ENCODE measurements at regions not wholly inside any gene's neighbourhood (a gene's known extent, or its start where the extent isn't known, plus 50 kb on each side); places are given as distances from the start of the nearest gene placed in this dataset.
"Not testable (repeated sequence)": the region's sequence is repeated elsewhere in the genome, so short reads cannot be mapped to it uniquely, and the experiment has no call there.

DNA sequence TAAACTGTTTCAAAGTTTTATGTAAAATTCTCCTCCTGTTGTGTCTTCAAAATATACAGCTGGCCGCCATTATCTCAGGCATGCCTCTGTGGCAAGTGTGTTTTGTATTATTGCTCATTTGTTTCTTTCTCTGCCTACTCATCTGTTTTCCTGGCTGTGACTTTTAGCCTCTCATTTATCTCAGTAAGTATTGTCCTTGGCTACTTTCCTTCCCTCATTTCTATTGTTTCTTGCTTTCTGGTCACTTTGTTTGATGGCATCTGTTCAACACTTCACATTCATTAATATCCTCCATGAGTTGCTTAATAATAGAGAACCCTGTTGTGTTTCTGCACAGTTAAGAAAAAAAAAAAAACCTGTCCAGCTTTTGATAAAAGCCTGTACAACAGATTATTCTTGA lies 869.4 kb downstream of the PCDH17 start:
- Mint-ChIP-seq H3K9me3 (peaks cover 9% of the 10 kb centered on the region), H3K27me3 (no peaks in the 10 kb centered on the region), H3K27ac (no peak overlapping the region), H3K4me3 (no peak overlapping the region), H3K36me3 (no peaks in the 10 kb centered on the region), H3K4me1 (ENCODE audit: low read depth) (no peaks in the 10 kb centered on the region)
- intact Hi-C loops (cut with micrococcal nuclease) = no loop called here
- ChIA-PET POLR2A (no interaction called here), CTCF (no interaction called here)
- no peak for DNase-seq

DNA sequence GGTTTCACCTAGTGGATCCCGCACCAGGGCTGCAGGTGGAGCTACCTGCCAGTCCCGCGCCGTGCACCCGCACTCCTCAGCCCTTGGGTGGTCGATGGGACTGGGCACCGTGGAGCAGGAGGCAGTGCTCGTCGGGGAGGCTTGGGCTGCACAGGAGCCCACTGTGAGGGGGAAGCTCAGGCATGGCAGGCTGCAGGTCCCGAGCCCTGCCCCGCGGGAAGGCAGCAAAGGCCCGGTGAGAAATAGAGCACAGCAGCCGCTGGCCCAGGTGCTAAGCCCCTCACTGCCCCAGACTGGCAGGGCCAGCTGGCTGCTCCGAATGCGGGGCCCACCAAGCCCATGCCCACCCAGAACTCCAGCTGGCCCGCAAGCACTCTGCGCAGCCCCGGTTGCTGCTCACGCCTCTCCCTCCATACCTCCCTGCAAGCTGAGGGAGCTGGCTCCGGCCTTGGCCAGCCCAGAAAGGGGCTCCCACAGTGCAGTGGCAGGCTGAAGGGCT lies 872.7 kb downstream of the PCDH17 start:
- not testable (repeated sequence) for DNase-seq

DNA sequence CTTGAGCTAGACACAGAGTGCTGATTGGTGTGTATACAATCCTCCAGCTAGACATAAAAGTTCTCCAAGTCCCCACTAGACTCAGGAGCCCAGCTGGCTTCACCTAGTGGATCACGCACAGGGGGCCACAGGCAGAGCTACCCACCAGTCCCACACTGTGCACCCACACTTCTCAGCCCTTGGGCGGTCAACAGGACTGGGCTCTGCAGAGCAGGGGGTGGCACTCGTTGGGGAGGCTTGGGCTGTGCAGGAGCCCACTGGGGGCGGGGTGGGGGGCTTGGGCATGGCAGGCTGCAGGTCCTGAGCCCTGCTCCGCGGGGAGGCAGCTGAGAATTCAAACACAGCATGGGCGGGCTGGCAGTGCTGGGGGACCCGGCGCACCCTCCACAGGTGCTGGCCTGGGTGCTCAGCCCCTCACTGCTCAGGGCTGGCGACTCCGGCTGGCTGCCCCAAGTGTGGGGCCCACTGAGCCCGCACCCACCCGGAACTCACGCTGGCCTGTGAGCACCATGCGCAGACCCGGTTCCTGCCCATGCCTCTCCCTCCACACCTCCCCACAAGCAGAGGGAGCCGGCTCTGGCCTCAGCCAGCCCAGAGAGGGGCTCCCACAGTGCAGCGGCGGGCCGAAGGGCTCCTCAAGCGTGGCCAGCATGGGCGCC lies 873.8 kb downstream of the PCDH17 start:
- DNase-seq; H3K4me1 Mint-ChIP-seq (ENCODE audit: low read depth); intact Hi-C loops (cut with micrococcal nuclease); H3K36me3 Mint-ChIP-seq; H3K27me3 Mint-ChIP-seq; H3K27ac Mint-ChIP-seq; CTCF ChIA-PET; POLR2A ChIA-PET; H3K4me3 Mint-ChIP-seq: not testable (repeated sequence)
- peaks cover 19% of the 10 kb centered on the region for H3K9me3 Mint-ChIP-seq

More for the DNA sequence above, 872.7 kb downstream of the PCDH17 start:
- H3K27me3 Mint-ChIP-seq; H3K27ac Mint-ChIP-seq; CTCF ChIA-PET; H3K36me3 Mint-ChIP-seq; H3K4me3 Mint-ChIP-seq; H3K4me1 Mint-ChIP-seq (ENCODE audit: low read depth); POLR2A ChIA-PET; intact Hi-C loops (cut with micrococcal nuclease): not testable (repeated sequence)
- H3K9me3 Mint-ChIP-seq = peaks cover 18% of the 10 kb centered on the region

DNA sequence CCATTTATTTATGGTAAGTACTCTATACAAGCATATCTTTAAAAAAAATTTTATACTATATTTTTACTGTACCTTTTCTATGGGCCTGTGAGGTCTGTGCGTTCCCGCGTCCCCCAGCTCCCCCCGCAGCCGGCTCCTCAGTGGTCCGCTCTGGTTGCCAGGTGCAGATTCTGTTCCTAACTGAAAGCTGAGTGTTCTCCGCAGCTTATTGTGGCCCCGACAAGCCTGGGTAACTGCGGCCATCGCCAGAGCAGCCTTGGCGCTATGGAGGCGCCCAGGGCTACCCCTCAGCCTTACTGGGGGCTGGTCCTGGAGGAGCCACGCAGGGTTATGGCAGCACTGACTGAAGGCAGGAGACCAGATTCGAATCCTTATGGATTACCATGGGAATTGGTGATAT lies 896.8 kb downstream of the PCDH17 start:
- no peaks in the 10 kb centered on the region for H3K27me3 Mint-ChIP-seq
- no peak overlapping the region for H3K4me3 Mint-ChIP-seq
- POLR2A ChIA-PET = no interaction called here
- CTCF ChIA-PET = no interaction called here
- intact Hi-C loops (cut with micrococcal nuclease) = no loop called here
- H3K36me3 Mint-ChIP-seq = no peaks in the 10 kb centered on the region
- no peaks in the 10 kb centered on the region for H3K4me1 Mint-ChIP-seq (ENCODE audit: low read depth)
- H3K27ac Mint-ChIP-seq = no peak overlapping the region
- H3K9me3 Mint-ChIP-seq = peaks cover 8% of the 10 kb centered on the region
- DNase-seq = no peak

DNA sequence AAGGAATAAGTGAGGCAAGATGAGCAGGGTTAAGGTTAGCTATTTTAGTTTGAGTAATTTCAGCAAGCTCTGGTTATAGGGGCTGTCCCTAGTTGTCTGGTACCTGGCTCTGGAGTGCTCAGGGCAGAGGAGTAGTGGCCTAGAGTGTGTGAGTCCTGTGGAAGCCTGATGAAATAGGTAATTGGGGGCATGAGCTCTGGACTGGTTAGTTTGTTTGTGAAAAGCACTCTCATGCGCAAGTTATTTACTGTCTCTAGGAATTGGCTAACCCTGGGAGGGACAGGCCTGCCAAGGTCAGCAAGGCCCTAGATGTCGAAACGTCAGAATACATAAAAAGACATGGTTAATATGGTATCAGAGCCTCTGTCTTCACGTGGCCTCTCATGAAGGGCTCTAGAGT lies 900.1 kb downstream of the PCDH17 start:
- intact Hi-C loops (cut with micrococcal nuclease) = no loop called here
- H3K4me3 Mint-ChIP-seq = no peak overlapping the region
- no peaks in the 10 kb centered on the region for H3K4me1 Mint-ChIP-seq (ENCODE audit: low read depth)
- no peak overlapping the region for H3K27ac Mint-ChIP-seq
- POLR2A ChIA-PET = no interaction called here
- no peak for DNase-seq
- H3K27me3 Mint-ChIP-seq = no peaks in the 10 kb centered on the region
- CTCF ChIA-PET = no interaction called here
- no peaks in the 10 kb centered on the region for H3K36me3 Mint-ChIP-seq
- H3K9me3 Mint-ChIP-seq = peaks cover 8% of the 10 kb centered on the region

DNA sequence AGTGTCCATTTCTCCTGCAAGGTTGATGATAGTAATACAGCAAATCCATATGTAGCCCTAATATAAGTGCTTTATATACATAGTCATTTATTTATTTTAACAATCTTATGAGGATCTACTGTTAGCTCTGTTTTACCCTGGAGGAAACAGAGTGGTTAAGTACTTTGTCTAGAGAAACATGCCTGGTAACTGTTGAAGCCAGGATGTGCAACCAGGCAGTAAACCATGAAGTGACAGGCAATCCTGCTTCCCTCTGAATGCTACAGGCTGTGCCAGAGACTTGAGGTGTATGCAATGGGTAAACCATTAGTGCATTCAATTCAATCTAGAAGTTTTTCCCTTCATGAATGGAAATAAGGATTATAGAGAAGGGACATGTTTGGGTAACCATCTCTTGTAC lies 911.0 kb downstream of the PCDH17 start:
- Mint-ChIP-seq H3K36me3 (no peaks in the 10 kb centered on the region), H3K27me3 (no peaks in the 10 kb centered on the region), H3K4me1 (ENCODE audit: low read depth) (no peaks in the 10 kb centered on the region), H3K9me3 (peaks cover 10% of the 10 kb centered on the region), H3K27ac (no peak overlapping the region), H3K4me3 (no peak overlapping the region)
- CTCF ChIA-PET = no interaction called here
- intact Hi-C loops (cut with micrococcal nuclease) = no loop called here
- DNase-seq = no peak
- POLR2A ChIA-PET = no interaction called here

DNA sequence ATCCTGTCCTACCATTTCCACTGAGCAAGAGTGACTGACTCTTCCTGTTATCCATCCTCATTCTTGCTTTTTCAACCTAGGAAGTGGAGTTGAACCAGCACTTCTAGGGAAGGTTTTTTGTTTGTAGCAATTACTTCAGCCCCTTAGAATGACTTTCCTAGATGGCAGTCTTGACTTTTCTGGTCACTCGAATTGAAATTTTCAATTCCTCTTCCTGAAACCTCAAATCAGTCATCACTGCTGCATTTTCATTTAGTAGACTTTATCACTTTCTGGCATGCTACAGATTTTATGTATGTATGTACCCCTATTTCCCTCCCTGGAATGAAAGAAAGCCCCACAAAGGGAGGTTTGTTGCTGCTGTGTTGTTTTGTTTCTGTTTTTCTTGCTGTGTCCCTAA lies 915.9 kb downstream of the PCDH17 start:
- no peak for DNase-seq
- Mint-ChIP-seq H3K4me1 (ENCODE audit: low read depth) (no peaks in the 10 kb centered on the region), H3K36me3 (no peaks in the 10 kb centered on the region), H3K27me3 (no peaks in the 10 kb centered on the region), H3K4me3 (no peak overlapping the region), H3K27ac (no peak overlapping the region), H3K9me3 (no peaks in the 10 kb centered on the region)
- CTCF ChIA-PET = no interaction called here
- POLR2A ChIA-PET = no interaction called here
- intact Hi-C loops (cut with micrococcal nuclease) = no loop called here

DNA sequence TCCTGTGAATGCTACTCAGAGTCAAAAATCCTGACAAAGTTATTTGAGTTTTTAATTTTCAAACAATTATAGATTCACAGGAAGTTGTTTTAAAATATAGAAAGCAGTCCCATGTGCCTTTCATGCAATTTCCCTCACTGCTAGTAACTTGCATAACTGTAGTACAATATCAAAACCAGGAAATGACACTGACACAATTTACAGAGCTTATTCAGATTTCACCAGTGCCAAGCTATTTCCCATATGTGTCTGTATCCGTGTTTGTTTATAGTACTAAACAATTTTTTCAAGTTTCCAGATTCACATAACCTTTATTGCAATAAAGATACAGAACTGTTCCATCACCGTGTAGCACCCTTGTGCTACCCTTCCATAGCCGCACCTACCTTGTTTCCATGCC lies 934.6 kb downstream of the PCDH17 start:
- no peaks in the 10 kb centered on the region for H3K4me1 Mint-ChIP-seq (ENCODE audit: low read depth)
- no peak overlapping the region for H3K27ac Mint-ChIP-seq
- no peak for DNase-seq
- H3K36me3 Mint-ChIP-seq = no peaks in the 10 kb centered on the region
- peaks cover 5% of the 10 kb centered on the region for H3K9me3 Mint-ChIP-seq
- POLR2A ChIA-PET = no interaction called here
- no peak overlapping the region for H3K4me3 Mint-ChIP-seq
- CTCF ChIA-PET = no interaction called here
- H3K27me3 Mint-ChIP-seq = no peaks in the 10 kb centered on the region
- intact Hi-C loops (cut with micrococcal nuclease) = no loop called here

DNA sequence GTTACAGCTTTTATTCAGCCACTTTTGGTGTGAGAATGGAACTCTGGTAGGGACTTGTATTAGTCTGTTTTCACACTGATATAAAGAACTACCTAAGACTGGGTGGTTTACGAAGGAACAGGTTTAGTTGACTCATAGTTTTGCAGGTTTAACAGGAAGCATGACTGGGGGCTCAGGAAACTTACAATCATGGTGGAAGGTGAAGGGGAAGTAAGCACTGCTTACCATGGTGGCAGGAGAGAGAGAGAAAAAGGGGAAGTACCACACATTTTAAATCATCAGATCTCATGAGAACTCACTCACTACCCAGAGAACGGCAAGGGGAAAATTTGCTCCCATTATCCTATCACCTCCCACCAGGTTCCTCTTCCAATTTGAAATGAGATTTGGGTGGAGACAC lies 942.2 kb downstream of the PCDH17 start:
- ChIA-PET POLR2A (no interaction called here), CTCF (no interaction called here)
- Mint-ChIP-seq H3K9me3 (peaks cover 27% of the 10 kb centered on the region), H3K27ac (no peak overlapping the region), H3K36me3 (no peaks in the 10 kb centered on the region), H3K4me1 (ENCODE audit: low read depth) (no peaks in the 10 kb centered on the region), H3K4me3 (no peak overlapping the region), H3K27me3 (no peaks in the 10 kb centered on the region)
- DNase-seq = no peak
- intact Hi-C loops (cut with micrococcal nuclease) = no loop called here

DNA sequence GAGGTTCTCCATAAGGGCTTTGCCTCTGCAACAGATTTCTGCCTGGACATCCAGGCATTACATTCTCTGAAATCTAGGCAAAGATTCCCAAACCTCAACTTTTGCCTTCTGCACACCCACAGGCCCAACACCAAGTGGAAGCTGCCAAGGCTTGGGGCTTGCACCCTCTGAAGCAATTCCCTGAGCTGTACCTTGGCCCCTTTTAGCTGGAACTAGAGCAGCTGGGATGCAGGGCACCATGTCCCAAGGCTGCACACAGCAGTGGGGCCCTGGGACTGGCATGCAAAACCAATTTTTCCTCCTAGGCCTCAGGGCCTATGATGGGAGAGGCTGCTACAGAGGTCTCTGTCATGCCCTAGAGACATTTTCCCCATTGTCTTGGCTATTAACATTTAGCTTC lies 943.2 kb downstream of the PCDH17 start:
- no peaks in the 10 kb centered on the region for H3K36me3 Mint-ChIP-seq
- CTCF ChIA-PET = no interaction called here
- intact Hi-C loops (cut with micrococcal nuclease) = no loop called here
- no peak for DNase-seq
- H3K27ac Mint-ChIP-seq = no peak overlapping the region
- no peaks in the 10 kb centered on the region for H3K27me3 Mint-ChIP-seq
- peaks cover 27% of the 10 kb centered on the region for H3K9me3 Mint-ChIP-seq
- no peaks in the 10 kb centered on the region for H3K4me1 Mint-ChIP-seq (ENCODE audit: low read depth)
- POLR2A ChIA-PET = no interaction called here
- H3K4me3 Mint-ChIP-seq = no peak overlapping the region

DNA sequence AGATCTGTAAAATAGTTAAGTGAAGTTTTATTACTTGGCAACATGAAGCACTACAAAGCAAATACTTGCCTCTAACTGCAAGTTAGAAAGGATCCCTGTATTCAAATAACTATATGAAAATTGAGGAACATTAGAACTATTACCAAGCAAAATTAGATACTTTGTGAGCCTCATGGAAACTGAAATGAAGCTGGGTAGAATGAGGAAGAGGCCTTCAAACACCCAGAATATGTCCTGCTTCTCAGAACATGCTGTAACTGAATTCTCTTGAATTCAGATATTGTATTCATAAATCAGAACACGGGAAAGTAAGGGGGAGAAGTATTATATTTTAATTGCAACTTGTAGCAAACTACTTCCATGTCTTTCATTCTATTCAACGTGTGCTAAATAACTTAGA lies 947.9 kb downstream of the PCDH17 start:
- no peak for DNase-seq
- intact Hi-C loops (cut with micrococcal nuclease) = no loop called here
- CTCF ChIA-PET = no interaction called here
- POLR2A ChIA-PET = no interaction called here
- H3K27me3 Mint-ChIP-seq = no peaks in the 10 kb centered on the region
- no peaks in the 10 kb centered on the region for H3K36me3 Mint-ChIP-seq
- H3K4me1 Mint-ChIP-seq (ENCODE audit: low read depth) = no peaks in the 10 kb centered on the region
- peaks cover 23% of the 10 kb centered on the region for H3K9me3 Mint-ChIP-seq
- no peak overlapping the region for H3K4me3 Mint-ChIP-seq
- H3K27ac Mint-ChIP-seq = no peak overlapping the region

DNA sequence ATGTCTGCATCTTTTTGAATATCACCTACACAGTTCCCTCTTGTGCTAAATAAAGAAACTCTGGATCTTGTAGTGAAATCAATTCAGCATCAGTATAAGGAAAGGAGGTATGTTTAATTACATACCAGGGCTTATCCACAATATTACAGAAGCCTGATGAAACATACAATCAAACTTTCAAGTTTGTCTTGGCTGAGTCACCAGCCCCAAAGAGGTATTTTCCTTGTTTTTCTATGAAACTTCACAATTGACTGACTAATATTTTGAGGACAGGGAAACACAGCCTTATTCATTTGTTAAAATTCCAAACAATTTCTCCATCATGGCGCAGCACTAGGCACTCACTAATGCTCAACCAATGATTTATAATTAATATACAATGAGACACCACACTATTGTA lies 952.4 kb downstream of the PCDH17 start:
- H3K36me3 Mint-ChIP-seq = no peaks in the 10 kb centered on the region

DNA sequence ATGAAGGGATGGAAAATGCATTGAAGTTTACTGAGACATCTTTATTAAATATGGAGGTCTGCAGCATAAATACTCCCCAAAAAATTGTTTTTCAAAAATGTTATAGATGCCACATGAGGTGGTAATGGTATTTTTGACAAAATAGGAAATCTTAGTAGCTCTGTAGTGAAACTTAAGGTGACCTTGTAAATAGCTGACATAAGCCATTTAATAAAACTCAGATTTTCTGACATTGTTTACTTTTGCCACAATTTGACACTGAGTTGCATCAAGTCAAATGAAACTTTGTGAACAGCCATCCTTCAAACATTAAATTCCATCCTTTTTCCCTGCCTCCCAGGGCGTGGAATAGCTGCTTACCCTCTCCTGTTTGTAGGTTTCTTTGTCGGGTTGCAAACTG lies 953.1 kb downstream of the PCDH17 start:
- H3K27ac Mint-ChIP-seq = no peak overlapping the region
- CTCF ChIA-PET = no interaction called here
- H3K36me3 Mint-ChIP-seq = no peaks in the 10 kb centered on the region
- H3K9me3 Mint-ChIP-seq = peaks cover 9% of the 10 kb centered on the region
- POLR2A ChIA-PET = no interaction called here
- H3K4me3 Mint-ChIP-seq = no peak overlapping the region
- intact Hi-C loops (cut with micrococcal nuclease) = no loop called here
- no peaks in the 10 kb centered on the region for H3K4me1 Mint-ChIP-seq (ENCODE audit: low read depth)
- no peaks in the 10 kb centered on the region for H3K27me3 Mint-ChIP-seq
- no peak for DNase-seq

More for the DNA sequence above, 952.4 kb downstream of the PCDH17 start:
- Mint-ChIP-seq H3K27ac (no peak overlapping the region), H3K27me3 (no peaks in the 10 kb centered on the region), H3K4me3 (no peak overlapping the region), H3K9me3 (peaks cover 9% of the 10 kb centered on the region), H3K4me1 (ENCODE audit: low read depth) (no peaks in the 10 kb centered on the region)
- ChIA-PET POLR2A (no interaction called here), CTCF (no interaction called here)
- DNase-seq = no peak
- intact Hi-C loops (cut with micrococcal nuclease) = no loop called here

DNA sequence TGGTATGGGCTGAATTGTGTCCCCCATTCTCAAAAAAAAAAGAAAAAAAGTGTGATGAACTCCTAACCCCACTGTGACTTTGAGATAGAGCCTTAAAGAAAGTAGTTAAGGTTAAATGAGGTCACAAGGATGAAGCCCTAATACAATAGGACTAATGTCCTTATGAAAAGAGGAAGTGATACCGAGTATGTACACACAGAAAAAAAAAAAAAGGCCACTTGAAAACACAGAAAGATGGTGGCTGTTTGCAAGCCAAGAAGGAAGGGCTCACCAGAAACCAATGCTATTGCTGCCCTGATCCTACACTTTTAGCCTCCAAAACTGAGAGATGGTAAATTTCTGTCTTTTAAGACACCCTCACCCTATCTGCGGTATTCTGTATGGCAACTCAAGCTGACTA lies 955.6 kb downstream of the PCDH17 start:
- H3K27me3 Mint-ChIP-seq = no peaks in the 10 kb centered on the region
- ChIA-PET CTCF (no interaction called here), POLR2A (no interaction called here)
- no peak for DNase-seq
- H3K4me1 Mint-ChIP-seq (ENCODE audit: low read depth) = no peaks in the 10 kb centered on the region
- no peak overlapping the region for H3K4me3 Mint-ChIP-seq
- no peak overlapping the region for H3K27ac Mint-ChIP-seq
- H3K36me3 Mint-ChIP-seq = no peaks in the 10 kb centered on the region
- intact Hi-C loops (cut with micrococcal nuclease) = no loop called here
- H3K9me3 Mint-ChIP-seq = peaks cover 14% of the 10 kb centered on the region
